ENCODE measurements at regions not wholly inside any gene's neighbourhood (a gene's known extent, or its start where the extent isn't known, plus 50 kb on each side); places are given as distances from the start of the nearest gene placed in this dataset.

DNA sequence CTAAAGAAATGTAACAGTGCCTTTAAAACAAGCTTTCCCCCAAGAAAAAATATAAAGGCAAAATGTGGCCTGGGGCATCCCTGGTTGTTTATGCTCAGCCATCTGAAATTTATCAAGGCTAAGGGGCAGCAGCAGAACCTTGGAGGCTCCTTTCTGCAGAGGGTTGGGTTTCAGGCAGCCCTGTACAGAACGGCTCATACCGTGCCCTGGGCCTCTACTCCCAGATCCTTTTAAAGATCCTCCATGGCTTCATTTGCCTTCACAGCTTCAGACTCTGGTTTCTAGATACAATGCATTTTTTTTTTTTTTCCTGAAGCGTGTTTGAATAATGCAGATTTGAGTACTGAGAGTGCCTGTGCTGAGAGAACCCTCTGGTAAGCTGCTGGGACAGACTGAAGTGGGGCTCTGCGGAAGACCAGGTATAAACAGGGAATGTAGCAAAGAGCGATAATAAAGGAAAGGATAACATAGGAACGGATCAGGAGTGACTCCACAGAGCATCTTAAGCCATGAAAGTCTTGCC lies 172.7 kb downstream of the DIRAS2 start:
- TF ChIP-seq, protein P1, sequence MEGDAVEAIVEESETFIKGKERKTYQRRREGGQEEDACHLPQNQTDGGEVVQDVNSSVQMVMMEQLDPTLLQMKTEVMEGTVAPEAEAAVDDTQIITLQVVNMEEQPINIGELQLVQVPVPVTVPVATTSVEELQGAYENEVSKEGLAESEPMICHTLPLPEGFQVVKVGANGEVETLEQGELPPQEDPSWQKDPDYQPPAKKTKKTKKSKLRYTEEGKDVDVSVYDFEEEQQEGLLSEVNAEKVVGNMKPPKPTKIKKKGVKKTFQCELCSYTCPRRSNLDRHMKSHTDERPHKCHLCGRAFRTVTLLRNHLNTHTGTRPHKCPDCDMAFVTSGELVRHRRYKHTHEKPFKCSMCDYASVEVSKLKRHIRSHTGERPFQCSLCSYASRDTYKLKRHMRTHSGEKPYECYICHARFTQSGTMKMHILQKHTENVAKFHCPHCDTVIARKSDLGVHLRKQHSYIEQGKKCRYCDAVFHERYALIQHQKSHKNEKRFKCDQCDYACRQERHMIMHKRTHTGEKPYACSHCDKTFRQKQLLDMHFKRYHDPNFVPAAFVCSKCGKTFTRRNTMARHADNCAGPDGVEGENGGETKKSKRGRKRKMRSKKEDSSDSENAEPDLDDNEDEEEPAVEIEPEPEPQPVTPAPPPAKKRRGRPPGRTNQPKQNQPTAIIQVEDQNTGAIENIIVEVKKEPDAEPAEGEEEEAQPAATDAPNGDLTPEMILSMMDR (IDR thresholded peaks at IDR 0.05) = no peak
- no peak overlapping the region for H3K4me3 ChIP-seq (ENCODE audit: low read depth in 1 of 2, low read length in 1 of 2)

DNA sequence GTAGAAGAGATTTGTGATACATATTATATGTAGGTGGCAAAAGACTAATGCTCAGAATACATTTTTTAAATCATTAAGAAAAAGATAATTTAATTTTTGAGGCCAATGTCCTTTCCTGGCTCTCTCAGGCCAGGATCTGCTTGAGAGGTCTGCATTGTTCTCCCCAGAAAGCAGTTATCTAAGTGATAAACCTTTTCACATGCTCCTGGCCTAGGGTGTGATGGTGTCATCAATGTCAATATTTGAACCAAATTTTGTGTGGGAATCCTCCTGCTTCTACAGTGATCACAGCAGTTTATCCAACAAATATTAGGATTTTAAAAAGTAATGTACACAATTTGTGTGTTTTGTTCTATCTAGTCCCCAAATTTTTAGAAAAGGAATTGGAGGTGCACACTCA lies 166.6 kb downstream of the DIRAS2 start:
- TF ChIP-seq, protein P1 (IDR thresholded peaks at IDR 0.05) = no peak
- Histone ChIP-seq H3K27me3 (peaks cover 23% of the 10 kb centered on the region), H3K27ac (no peak overlapping the region), H3K4me1 (ENCODE audit: control insufficient read depth in 1 of 2, insufficient read depth in 1 of 2, low read depth in 1 of 2, low read length in 1 of 2) (no peaks in the 10 kb centered on the region), H3K36me3 (no peaks in the 10 kb centered on the region), H3K9me3 (no peaks in the 10 kb centered on the region), H3K4me3 (ENCODE audit: low read depth in 1 of 2, low read length in 1 of 2) (no peak overlapping the region)

More for the DNA sequence above, 172.7 kb downstream of the DIRAS2 start:
- Histone ChIP-seq H3K9me3 (no peaks in the 10 kb centered on the region), H3K4me1 (ENCODE audit: control insufficient read depth in 1 of 2, insufficient read depth in 1 of 2, low read depth in 1 of 2, low read length in 1 of 2) (no peaks in the 10 kb centered on the region), H3K36me3 (no peaks in the 10 kb centered on the region), H3K27ac (no peak overlapping the region), H3K27me3 (peaks cover 19% of the 10 kb centered on the region)

DNA sequence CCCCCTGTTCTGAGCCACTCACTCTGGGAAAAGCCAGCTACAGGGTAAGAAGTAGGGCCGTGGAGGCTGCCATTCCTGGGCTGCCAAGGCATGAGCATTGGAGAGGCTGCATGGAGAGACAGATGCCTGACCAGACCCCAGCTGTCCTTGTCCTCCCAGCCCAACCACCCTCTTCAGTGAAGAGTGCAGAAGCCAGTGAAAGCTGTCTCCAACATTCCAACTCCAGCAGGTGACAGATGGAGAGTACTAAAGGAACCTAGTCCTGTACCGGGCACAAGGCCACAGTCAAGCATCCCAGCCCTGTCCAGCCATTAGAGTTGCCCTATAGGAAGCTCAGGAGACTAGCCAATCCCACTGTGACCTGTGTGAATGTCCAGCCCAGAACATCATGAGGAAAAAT lies 165.1 kb downstream of the DIRAS2 start:
- H3K27ac ChIP-seq = no peak overlapping the region
- no peaks in the 10 kb centered on the region for H3K4me1 ChIP-seq (ENCODE audit: control insufficient read depth in 1 of 2, insufficient read depth in 1 of 2, low read depth in 1 of 2, low read length in 1 of 2)
- no peaks in the 10 kb centered on the region for H3K36me3 ChIP-seq
- no peaks in the 10 kb centered on the region for H3K9me3 ChIP-seq
- peaks cover 37% of the 10 kb centered on the region for H3K27me3 ChIP-seq
- TF ChIP-seq, protein P1 (IDR thresholded peaks at IDR 0.05) = no peak
- H3K4me3 ChIP-seq (ENCODE audit: low read depth in 1 of 2, low read length in 1 of 2) = no peak overlapping the region

DNA sequence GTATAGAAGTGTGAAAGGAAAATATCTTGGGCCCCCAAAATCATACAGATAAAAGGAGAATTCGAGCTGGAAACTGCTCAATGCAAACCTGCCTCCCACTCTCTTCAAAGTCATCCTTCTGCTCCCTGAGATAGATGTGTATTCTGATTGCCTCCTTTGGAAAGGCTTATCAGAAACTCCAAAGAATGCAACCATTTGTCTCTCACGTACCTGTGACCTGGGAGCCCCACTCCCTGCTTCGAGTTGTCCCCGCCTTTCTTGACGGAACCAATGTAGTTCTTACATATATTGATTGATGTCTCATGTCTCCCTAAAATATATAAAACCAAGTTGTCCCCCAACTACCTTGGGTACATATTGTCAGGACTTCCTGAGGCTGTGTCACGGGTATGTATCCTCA lies 163.8 kb downstream of the DIRAS2 start:
- Histone ChIP-seq H3K4me1 (ENCODE audit: control insufficient read depth in 1 of 2, insufficient read depth in 1 of 2, low read depth in 1 of 2, low read length in 1 of 2) (no peaks in the 10 kb centered on the region), H3K9me3 (no peaks in the 10 kb centered on the region), H3K4me3 (ENCODE audit: low read depth in 1 of 2, low read length in 1 of 2) (no peak overlapping the region), H3K27ac (no peak overlapping the region), H3K27me3 (peaks cover 47% of the 10 kb centered on the region), H3K36me3 (no peaks in the 10 kb centered on the region)
- TF ChIP-seq, protein P1 (IDR thresholded peaks at IDR 0.05) = no peak

DNA sequence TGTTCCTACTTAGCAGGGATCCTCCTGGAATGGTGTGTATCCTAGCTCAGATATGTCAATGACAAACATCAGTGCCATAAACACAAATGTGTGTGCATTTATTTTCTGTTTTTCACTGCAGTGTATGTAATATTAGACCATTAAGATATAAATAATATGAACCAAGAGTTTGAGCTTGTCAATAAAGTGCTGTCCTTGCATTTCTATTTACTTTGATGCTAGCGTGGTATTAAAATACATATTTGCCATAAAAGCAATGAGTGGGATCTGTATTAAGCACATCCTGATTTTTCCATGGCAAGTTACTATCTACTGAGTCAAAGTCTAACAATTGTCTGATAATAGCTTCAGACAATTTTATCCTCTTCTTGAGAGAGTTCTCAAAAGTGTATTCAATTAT lies 157.6 kb downstream of the DIRAS2 start:
- no peak overlapping the region for H3K27ac ChIP-seq
- H3K4me3 ChIP-seq (ENCODE audit: low read depth in 1 of 2, low read length in 1 of 2) = no peak overlapping the region
- TF ChIP-seq, protein P1 (IDR thresholded peaks at IDR 0.05) = no peak
- peaks cover 47% of the 10 kb centered on the region for H3K27me3 ChIP-seq
- no peaks in the 10 kb centered on the region for H3K4me1 ChIP-seq (ENCODE audit: control insufficient read depth in 1 of 2, insufficient read depth in 1 of 2, low read depth in 1 of 2, low read length in 1 of 2)
- no peaks in the 10 kb centered on the region for H3K9me3 ChIP-seq
- no peaks in the 10 kb centered on the region for H3K36me3 ChIP-seq

DNA sequence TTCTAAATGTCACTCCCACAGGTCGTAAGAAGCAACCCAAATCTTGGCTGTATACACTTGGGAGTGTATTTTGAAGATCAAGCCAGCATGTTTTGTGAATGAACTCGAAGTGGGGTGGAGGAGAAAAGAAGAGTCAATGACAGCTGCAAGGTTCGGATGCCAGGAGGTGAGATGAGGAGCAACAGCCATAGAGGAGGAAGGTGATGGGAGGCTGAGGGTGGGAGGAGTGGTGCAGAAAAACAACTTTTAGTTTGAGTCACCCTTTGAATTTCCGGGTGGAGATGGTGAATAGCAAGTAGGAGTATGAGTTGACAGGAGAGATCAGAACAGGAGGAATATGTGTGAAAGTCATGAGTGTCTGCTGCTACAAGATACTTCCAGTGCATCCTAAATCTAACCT lies 153.6 kb downstream of the DIRAS2 start:
- TF ChIP-seq, protein P1 (IDR thresholded peaks at IDR 0.05) = no peak
- no peaks in the 10 kb centered on the region for H3K36me3 ChIP-seq
- H3K4me3 ChIP-seq (ENCODE audit: low read depth in 1 of 2, low read length in 1 of 2) = no peak overlapping the region
- H3K4me1 ChIP-seq (ENCODE audit: control insufficient read depth in 1 of 2, insufficient read depth in 1 of 2, low read depth in 1 of 2, low read length in 1 of 2) = no peaks in the 10 kb centered on the region
- H3K9me3 ChIP-seq = no peaks in the 10 kb centered on the region
- H3K27me3 ChIP-seq = peaks cover 15% of the 10 kb centered on the region
- no peak overlapping the region for H3K27ac ChIP-seq

Data from neutrophil (primary cell).